Adrenal gland (tissue), 5 donors: ENCODE measurements at regions not wholly inside any gene's neighbourhood (a gene's known extent, or its start where the extent isn't known, plus 50 kb on each side); places are given as distances from the start of the nearest gene placed in this dataset.

ENCODE experiments used
- CTCF ChIP-seq, 6 experiments: fragments of 450-650 bp in 4 of 6; fragments of 200-600 bp in 2 of 6; sonication (generic) in 1 of 6; IDR thresholded peaks; 1 replicate in 5 of 6; 2 replicates in 1 of 6; pipeline versions ENCODE4 v1.5.1 to v1.8.0; 2016 to 2021; ENCODE audit warnings: antibody characterized with exemption in 6 of 6, mild to moderate bottlenecking in 2 of 6, moderate library complexity in 1 of 6
- POLR2A ChIP-seq, 2 donors: fragments of 450-650 bp; IDR thresholded peaks; one replicate each; pipeline ENCODE4 v1.6.1; 2017; ENCODE audit warnings: antibody characterized with exemption in 2 of 2, mild to moderate bottlenecking in 2 of 2, moderate library complexity in 1 of 2
- donor health status: DM: no; HTN: no; CAD: no.

- TF ChIP-seq POLR2A (IDR thresholded peaks at IDR 0.05) (no peak), CTCF (IDR thresholded peaks at IDR 0.05) (no peak)
These were observed 460.2 kb downstream of the KIF2B start for GRCh38 chr17:54282886-54283285.
